OCI-M1 (cell line): ENCODE measurements at regions not wholly inside any gene's neighbourhood (a gene's known extent, or its start where the extent isn't known, plus 50 kb on each side); places are given as distances from the start of the nearest gene placed in this dataset.

Experiments
- DNase-seq: peaks from one replicate; lab custom pipeline; 2025; lab: John Stamatoyannopoulos, UW

GRCh38 chr7:50166997-50167965 lies 74.2 kb upstream of the ZPBP start:
- DNase-seq: no peak

GRCh38 chr7:50164559-50165170 lies 71.6 kb upstream of the ZPBP start:
- DNase-seq: no peak

- peak; percentile 1 for DNase-seq
These were observed 67.2 kb upstream of the ZPBP start for GRCh38 chr7:50160206-50160605.

- no peak for DNase-seq
These were observed 66.1 kb upstream of the ZPBP start for GRCh38 chr7:50159154-50159553.

- DNase-seq: no peak
These were observed 63.7 kb upstream of the ZPBP start for GRCh38 chr7:50156706-50157105.

- no peak for DNase-seq
These were observed 63.1 kb upstream of the ZPBP start for GRCh38 chr7:50156163-50156562.

GRCh38 chr7:50155755-50156154 lies 62.7 kb upstream of the ZPBP start:
- no peak for DNase-seq

- DNase-seq: no peak
These were observed 60.9 kb upstream of the ZPBP start for GRCh38 chr7:50153995-50154394.

- DNase-seq: no peak
These were observed 60.1 kb upstream of the ZPBP start for GRCh38 chr7:50153148-50153547.

GRCh38 chr7:50152486-50152885 lies 59.4 kb upstream of the ZPBP start:
- DNase-seq: no peak

GRCh38 chr7:50151661-50152060 lies 58.6 kb upstream of the ZPBP start:
- DNase-seq: no peak

GRCh38 chr7:50151001-50151400 lies 58.0 kb upstream of the ZPBP start:
- no peak for DNase-seq

GRCh38 chr7:50149369-50149768 lies 56.3 kb upstream of the ZPBP start:
- DNase-seq: no peak

GRCh38 chr7:50147951-50148808 lies 55.1 kb upstream of the ZPBP start:
- DNase-seq: no peak

- no peak for DNase-seq
These were observed 53.6 kb upstream of the ZPBP start for GRCh38 chr7:50146692-50147091.

GRCh38 chr7:50145801-50146338 lies 52.8 kb upstream of the ZPBP start:
- no peak for DNase-seq

- DNase-seq: no peak
These were observed 52.2 kb upstream of the ZPBP start for GRCh38 chr7:50145226-50145625.
